ENCODE measurements at regions not wholly inside any gene's neighbourhood (a gene's known extent, or its start where the extent isn't known, plus 50 kb on each side); places are given as distances from the start of the nearest gene placed in this dataset.

- TF ChIP-seq CTCF (tag by site-specific recombination; IDR thresholded peaks at IDR 0.05): no peak
- no peak for TF ChIP-seq ZNF585B (tag by site-specific recombination; IDR thresholded peaks at IDR 0.05)
- no peak for TF ChIP-seq ZNF18 (tag by site-specific recombination; IDR thresholded peaks at IDR 0.05)
These were observed 109.7 kb upstream of the OSMR start for GRCh38 chr5:38736089-38736488.
